H9 (cell line): ENCODE measurements at regions not wholly inside any gene's neighbourhood (a gene's known extent, or its start where the extent isn't known, plus 50 kb on each side); places are given as distances from the start of the nearest gene placed in this dataset.
"Not testable (repeated sequence)": the region's sequence is repeated elsewhere in the genome, so short reads cannot be mapped to it uniquely, and the experiment has no call there.

Source experiments
- DNase-seq: peaks from one replicate; pipeline ENCODE4 v3.0.0-alpha.2; 2017
- H2AFZ ChIP-seq: one replicate; pipeline ENCODE4 v1.6.1; 2013; ENCODE audit warnings: mild to moderate bottlenecking, low read length, control low read depth, moderate library complexity
- H2AK5ac ChIP-seq: 2 replicates; pipeline ENCODE4 v1.6.1; 2013; ENCODE audit warnings: low read length, control low read depth, mixed read lengths; ENCODE audit not compliant: insufficient read length
- H2BK120ac ChIP-seq: one replicate; pipeline ENCODE4 v1.6.1; 2013; ENCODE audit warnings: low read depth, mild to moderate bottlenecking, low read length, control low read depth, inconsistent platforms; ENCODE audit not compliant: poor library complexity, severe bottlenecking
- H2BK12ac ChIP-seq: 2 replicates; pipeline ENCODE4 v1.6.1; 2013; ENCODE audit warnings: low read length, control low read depth, mixed read lengths, low read depth; ENCODE audit not compliant: insufficient read length
- H2BK15ac ChIP-seq: 2 replicates; pipeline ENCODE4 v1.6.1; 2013; ENCODE audit warnings: low read depth, low read length, control low read depth
- H2BK20ac ChIP-seq: one replicate; pipeline ENCODE4 v1.6.1; 2013; ENCODE audit warnings: low read depth, mild to moderate bottlenecking, low read length, control low read depth, inconsistent platforms; ENCODE audit not compliant: poor library complexity, severe bottlenecking
- H2BK5ac ChIP-seq: 2 replicates; pipeline ENCODE4 v1.6.1; 2013; ENCODE audit warnings: low read length, control low read depth, mixed read lengths; ENCODE audit not compliant: insufficient read length
- H3K14ac ChIP-seq: 2 replicates; pipeline ENCODE4 v1.6.1; 2013; ENCODE audit warnings: low read length, control low read depth; ENCODE audit not compliant: insufficient read depth
- H3K18ac ChIP-seq: 2 replicates; pipeline ENCODE4 v1.6.1; 2013; ENCODE audit warnings: low read depth, mild to moderate bottlenecking, mixed read lengths, low read length, control low read depth; ENCODE audit not compliant: insufficient read length
- H3K23ac ChIP-seq: 2 replicates; pipeline ENCODE4 v1.6.1; 2013; ENCODE audit warnings: low read length, control low read depth, mixed read lengths, low read depth; ENCODE audit not compliant: insufficient read length
- H3K23me2 ChIP-seq: 2 replicates; pipeline ENCODE4 v1.6.1; 2013; ENCODE audit warnings: low read depth, mild to moderate bottlenecking, mixed read lengths, low read length, control low read depth; ENCODE audit not compliant: insufficient read length, poor library complexity, severe bottlenecking
- H3K27ac ChIP-seq: 2 replicates; pipeline ENCODE4 v1.5.1; 2013; ENCODE audit warnings: low read length, control low read depth, mixed read lengths, low read depth; ENCODE audit not compliant: insufficient read length
- H3K27me3 ChIP-seq: 2 replicates; pipeline ENCODE4 v1.6.1; 2013; ENCODE audit warnings: low read length, control low read depth, inconsistent platforms; ENCODE audit not compliant: insufficient read depth
- H3K4ac ChIP-seq: 2 replicates; pipeline ENCODE4 v1.6.1; 2013; ENCODE audit warnings: low read depth, mild to moderate bottlenecking, control low read depth, inconsistent platforms, low read length, moderate library complexity
- H3K4me1 ChIP-seq: 2 replicates; pipeline ENCODE4 v1.6.1; 2013; ENCODE audit warnings: low read length, control low read depth, inconsistent platforms; ENCODE audit not compliant: insufficient read depth
- H3K4me2 ChIP-seq: 2 replicates; pipeline ENCODE4 v1.6.1; 2013; ENCODE audit warnings: low read length, control low read depth, mixed read lengths; ENCODE audit not compliant: insufficient read length, insufficient read depth
- H3K56ac ChIP-seq: 2 replicates; pipeline ENCODE4 v1.6.1; 2013; ENCODE audit warnings: low read depth, mild to moderate bottlenecking, mixed read lengths, low read length, control low read depth; ENCODE audit not compliant: insufficient read length
- H3K79me1 ChIP-seq: 2 replicates; pipeline ENCODE4 v1.6.1; 2013; ENCODE audit warnings: low read depth, mild to moderate bottlenecking, moderate library complexity, low read length, control low read depth, inconsistent platforms; ENCODE audit not compliant: insufficient read depth, poor library complexity, severe bottlenecking
- H3K79me2 ChIP-seq: 2 replicates; pipeline ENCODE4 v1.6.1; 2013; ENCODE audit warnings: low read length, control low read depth, inconsistent platforms; ENCODE audit not compliant: insufficient read depth
- H3K9ac ChIP-seq: 2 replicates; pipeline ENCODE4 v1.6.1; 2013; ENCODE audit warnings: low read length, control low read depth, mixed read lengths; ENCODE audit not compliant: insufficient read length; ENCODE audit errors: extremely low read depth
- H3K9me3 ChIP-seq: one replicate; pipeline ENCODE4 v1.6.1; 2013; ENCODE audit warnings: low read depth, low read length, inconsistent platforms; ENCODE audit not compliant: control insufficient read depth
- H3T11ph ChIP-seq: one replicate; pipeline ENCODE4 v1.6.1; 2013; ENCODE audit warnings: mild to moderate bottlenecking, low read length, control low read depth, inconsistent platforms
- H4K20me1 ChIP-seq: one replicate; pipeline ENCODE4 v1.6.1; 2013; ENCODE audit not compliant: control insufficient read depth, insufficient read length, insufficient read depth
- H4K5ac ChIP-seq: 2 replicates; pipeline ENCODE4 v1.6.1; 2013; ENCODE audit warnings: low read depth, mild to moderate bottlenecking, mixed read lengths, low read length, control low read depth; ENCODE audit not compliant: insufficient read length
- H4K8ac ChIP-seq: replicated peaks from 2 replicates; pipeline ENCODE4 v1.6.1; 2013; ENCODE audit warnings: low read length, control low read depth, mixed read lengths, low read depth; ENCODE audit not compliant: insufficient read length
- H4K91ac ChIP-seq: 2 replicates; pipeline ENCODE4 v1.6.1; 2013; ENCODE audit warnings: low read depth, mild to moderate bottlenecking, moderate library complexity, mixed read lengths, low read length, control low read depth; ENCODE audit not compliant: insufficient read length
- H3K27ac Mint-ChIP-seq, 3 experiments: 2 replicates in 2 of 3; 3 replicates in 1 of 3; pipeline ENCODE4 v1.8.0; 2020 to 2021; ENCODE audit warnings: mixed read lengths in 3 of 3, mild to moderate bottlenecking in 1 of 3, moderate library complexity in 1 of 3
- H3K27me3 Mint-ChIP-seq: 2 replicates; pipeline ENCODE4 v1.8.0; 2021; ENCODE audit warnings: low read depth, mild to moderate bottlenecking, moderate library complexity, mixed read lengths
- H3K36me3 Mint-ChIP-seq, 3 experiments: 2 replicates in 2 of 3; 3 replicates in 1 of 3; pipeline ENCODE4 v1.8.0; 2020 to 2021; ENCODE audit warnings: low read depth in 3 of 3, mixed read lengths in 3 of 3; ENCODE audit not compliant: insufficient read depth in 1 of 3
- H3K4me1 Mint-ChIP-seq, 2 experiments: 2 replicates each; pipeline ENCODE4 v1.8.0; 2020; ENCODE audit warnings: mixed read lengths in 2 of 2
- H3K4me3 Mint-ChIP-seq, 2 experiments: 2 replicates in 1 of 2; 3 replicates in 1 of 2; pipeline ENCODE4 v1.8.0; 2020 to 2021; ENCODE audit warnings: mild to moderate bottlenecking in 2 of 2, mixed read lengths in 2 of 2, moderate library complexity in 1 of 2
- H3K9me3 Mint-ChIP-seq, 2 experiments: 2 replicates in 1 of 2; 3 replicates in 1 of 2; pipeline ENCODE4 v1.8.0; 2020; ENCODE audit warnings: mild to moderate bottlenecking in 2 of 2, mixed read lengths in 2 of 2, moderate library complexity in 1 of 2
- WGBS: extraction: QIAGEN DNeasy Blood & Tissue Kit; methylation state at CpG from one replicate; pipeline ENCODE4 v1.1.7; 2013; ENCODE audit warnings: missing lambda C conversion rate, low lambda C conversion rate, mixed read lengths; ENCODE audit not compliant: insufficient read length; ENCODE audit errors: extremely low coverage; 5-methylcytosine and 5-hydroxymethylcytosine counted together
- TF ChIP-seq, protein P1 (sequence below): fragments of 200-600 bp; sonication (generic); conservative IDR thresholded peaks from 3 replicates; pipeline ENCODE4 v1.8.0; 2021; ENCODE audit warnings: antibody characterized with exemption, mild to moderate bottlenecking

- no peaks in the 10 kb centered on the region for H3K23me2 ChIP-seq
- H3K27me3 ChIP-seq = no peaks in the 10 kb centered on the region
- no peak overlapping the region; a peak in 1 of 7 replicates for H3K27ac Mint-ChIP-seq
- no CpG with 5 or more reads among the region's 5 CpGs for WGBS
- H2AFZ ChIP-seq = no peak overlapping the region
- no peak overlapping the region for H4K91ac ChIP-seq
- no peaks in the 10 kb centered on the region for H3K9me3 Mint-ChIP-seq
- no peak overlapping the region for H3T11ph ChIP-seq
- H2BK120ac ChIP-seq = no peak overlapping the region
- H2BK12ac ChIP-seq = no peak overlapping the region
- H3K27ac ChIP-seq = no peak overlapping the region
- no peak overlapping the region for H4K8ac ChIP-seq
- no peak overlapping the region for H3K4ac ChIP-seq
- H3K4me1 ChIP-seq = no peaks in the 10 kb centered on the region
- no peak overlapping the region for H3K4me2 ChIP-seq
- no peak overlapping the region for H2BK15ac ChIP-seq
- H3K4me1 Mint-ChIP-seq = 0 out of 4 replicates have a peak, but pooled peaks cover 0 to 4% of the 10 kb centered on the region in 2 experiments
- H2BK20ac ChIP-seq = no peak overlapping the region
- no peaks in the 10 kb centered on the region for H3K9me3 ChIP-seq
- no peak overlapping the region for H3K56ac ChIP-seq
- no peaks in the 10 kb centered on the region for H3K79me2 ChIP-seq
- no peaks in the 10 kb centered on the region for H3K27me3 Mint-ChIP-seq
- no peak overlapping the region for H3K23ac ChIP-seq
- no peak for DNase-seq
- no peak overlapping the region for H2AK5ac ChIP-seq
- no peak overlapping the region for H3K18ac ChIP-seq
- no peak overlapping the region for H3K4me3 Mint-ChIP-seq
- TF ChIP-seq, protein P1, sequence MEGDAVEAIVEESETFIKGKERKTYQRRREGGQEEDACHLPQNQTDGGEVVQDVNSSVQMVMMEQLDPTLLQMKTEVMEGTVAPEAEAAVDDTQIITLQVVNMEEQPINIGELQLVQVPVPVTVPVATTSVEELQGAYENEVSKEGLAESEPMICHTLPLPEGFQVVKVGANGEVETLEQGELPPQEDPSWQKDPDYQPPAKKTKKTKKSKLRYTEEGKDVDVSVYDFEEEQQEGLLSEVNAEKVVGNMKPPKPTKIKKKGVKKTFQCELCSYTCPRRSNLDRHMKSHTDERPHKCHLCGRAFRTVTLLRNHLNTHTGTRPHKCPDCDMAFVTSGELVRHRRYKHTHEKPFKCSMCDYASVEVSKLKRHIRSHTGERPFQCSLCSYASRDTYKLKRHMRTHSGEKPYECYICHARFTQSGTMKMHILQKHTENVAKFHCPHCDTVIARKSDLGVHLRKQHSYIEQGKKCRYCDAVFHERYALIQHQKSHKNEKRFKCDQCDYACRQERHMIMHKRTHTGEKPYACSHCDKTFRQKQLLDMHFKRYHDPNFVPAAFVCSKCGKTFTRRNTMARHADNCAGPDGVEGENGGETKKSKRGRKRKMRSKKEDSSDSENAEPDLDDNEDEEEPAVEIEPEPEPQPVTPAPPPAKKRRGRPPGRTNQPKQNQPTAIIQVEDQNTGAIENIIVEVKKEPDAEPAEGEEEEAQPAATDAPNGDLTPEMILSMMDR = no peak
- H3K14ac ChIP-seq = no peak overlapping the region
- H3K9ac ChIP-seq = no peak overlapping the region
- no peaks in the 10 kb centered on the region for H3K36me3 Mint-ChIP-seq
- no peaks in the 10 kb centered on the region for H4K20me1 ChIP-seq
- H3K79me1 ChIP-seq = no peaks in the 10 kb centered on the region
- H4K5ac ChIP-seq = no peak overlapping the region
- H2BK5ac ChIP-seq = no peak overlapping the region
Measured at GRCh38 chr14:34049790-34050189, 98.9 kb upstream of the EGLN3 start.

DNA sequence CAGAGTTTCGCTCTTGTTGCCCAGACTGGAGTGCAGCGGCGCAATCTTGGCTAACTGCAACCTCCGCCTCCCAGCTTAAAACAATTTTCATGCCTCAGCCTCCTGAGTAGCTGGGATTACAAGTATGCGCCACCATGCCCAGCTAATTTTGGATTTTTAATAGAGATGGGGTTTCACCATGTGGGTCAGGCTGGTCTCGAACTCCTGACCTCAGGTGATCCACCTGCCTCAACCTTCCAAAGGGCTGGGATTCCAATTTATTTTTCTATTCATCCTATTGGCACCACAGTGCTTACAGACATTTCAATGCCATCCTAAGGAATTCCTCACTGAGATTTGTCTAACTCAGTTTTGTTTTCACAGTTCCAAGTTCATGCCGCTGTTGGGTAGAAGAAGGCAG, 98.3 kb upstream of the EGLN3 start:
- no CpG with 5 or more reads among the region's 7 CpGs for WGBS
- not testable (repeated sequence) for H3K27me3 ChIP-seq, H3K4me1 Mint-ChIP-seq, H3T11ph ChIP-seq, H3K56ac ChIP-seq, H4K8ac ChIP-seq, H2BK120ac ChIP-seq, H2AK5ac ChIP-seq, H2BK20ac ChIP-seq, H3K4me2 ChIP-seq, H3K27ac ChIP-seq, H3K9ac ChIP-seq, H3K14ac ChIP-seq, H3K18ac ChIP-seq, H3K36me3 Mint-ChIP-seq, H3K9me3 ChIP-seq, H2BK5ac ChIP-seq, H2AFZ ChIP-seq, H4K20me1 ChIP-seq, H3K4ac ChIP-seq, H4K5ac ChIP-seq, H3K4me3 Mint-ChIP-seq, H3K9me3 Mint-ChIP-seq, H2BK12ac ChIP-seq, H3K23ac ChIP-seq, H3K27ac Mint-ChIP-seq, H3K79me1 ChIP-seq, H3K23me2 ChIP-seq, H3K27me3 Mint-ChIP-seq, H4K91ac ChIP-seq, H3K4me1 ChIP-seq, H3K79me2 ChIP-seq, H2BK15ac ChIP-seq
- peak; percentile 1 for DNase-seq
